ENCODE measurements at regions not wholly inside any gene's neighbourhood (a gene's known extent, or its start where the extent isn't known, plus 50 kb on each side); places are given as distances from the start of the nearest gene placed in this dataset.

DNA sequence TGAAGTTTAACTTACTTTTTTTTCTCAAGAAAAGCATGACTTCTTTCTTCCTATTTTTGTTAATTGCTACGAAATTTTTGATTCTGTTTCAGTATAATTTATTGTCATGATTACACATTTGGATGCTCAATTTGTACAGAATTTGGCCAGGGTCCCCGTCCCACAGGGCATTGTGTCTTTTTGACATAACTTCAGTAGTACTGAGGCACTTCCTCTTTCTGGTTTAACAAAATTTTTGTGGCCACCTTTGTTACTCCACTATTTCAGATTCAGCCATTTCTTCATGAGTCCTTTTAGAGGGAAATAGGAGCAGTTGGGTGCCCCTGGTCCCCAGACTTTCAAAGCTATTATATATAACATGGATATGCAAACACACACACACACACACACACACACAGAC lies 1248.7 kb downstream of the PCDH7 start (continued):
- TF ChIP-seq USF2 (IDR thresholded peaks at IDR 0.05; ENCODE audit: low read length) (no peak), MAFK (IDR thresholded peaks at IDR 0.05; ENCODE audit: low read depth, low read length) (no peak), PHF8 (conservative IDR thresholded peaks at IDR 0.05; ENCODE audit: low read depth, low read length) (no peak), CTCF (IDR thresholded peaks at IDR 0.05; ENCODE audit: control extremely low read depth in 1 of 3, insufficient read depth in 1 of 3, low read depth in 1 of 3, low read length in 3 of 3) (no peak)
